SK-N-MC (cell line): ENCODE measurements at regions not wholly inside any gene's neighbourhood (a gene's known extent, or its start where the extent isn't known, plus 50 kb on each side); places are given as distances from the start of the nearest gene placed in this dataset.

ENCODE experiments used
- DNase-seq: peaks from one replicate; pipeline ENCODE4 v3.0.0-alpha.2; 2011; ENCODE audit warnings: low read depth, low spot score
- H3K27ac ChIP-seq: fragments of 200-600 bp; sonication (generic); 2 replicates; pipeline ENCODE4 v1.5.1; 2016; ENCODE audit warnings: mixed run types
- H3K36me3 ChIP-seq: fragments of 200-600 bp; sonication (generic); 2 replicates; pipeline ENCODE4 v1.6.1; 2017; ENCODE audit warnings: antibody characterized with exemption, low read length, mixed read lengths; ENCODE audit not compliant: insufficient read depth
- H3K4me3 ChIP-seq: fragments of 200-600 bp; sonication (generic); 2 replicates; pipeline ENCODE4 v1.5.1; 2016
- H3K9ac ChIP-seq: fragments of 200-600 bp; sonication (generic); 2 replicates; pipeline ENCODE4 v1.8.0; 2017; ENCODE audit warnings: mixed run types, mixed read lengths; ENCODE audit not compliant: insufficient read length
- H3K9me3 ChIP-seq: fragments of 200-600 bp; sonication (generic); 2 replicates; pipeline ENCODE4 v1.6.1; 2017; ENCODE audit warnings: low read depth, mild to moderate bottlenecking, antibody characterized with exemption, low read length, moderate library complexity, mixed read lengths
- EZH2 ChIP-seq: fragments of 200-600 bp; sonication (generic); IDR thresholded peaks from one replicate; pipeline ENCODE4 v1.6.1; 2017; ENCODE audit warnings: antibody characterized with exemption
- FOXP2 ChIP-seq: optimal IDR thresholded peaks from 2 replicates; pipeline ENCODE3; 2011; ENCODE audit warnings: mild to moderate bottlenecking, moderate library complexity; ENCODE audit not compliant: insufficient read depth; ENCODE audit errors: extremely low read length, control extremely low read depth
- POLR2AphosphoS5 ChIP-seq: IDR thresholded peaks from 2 replicates; pipeline ENCODE4 v1.6.1; 2012; ENCODE audit warnings: mild to moderate bottlenecking, low read depth, low read length, borderline replicate concordance

DNA sequence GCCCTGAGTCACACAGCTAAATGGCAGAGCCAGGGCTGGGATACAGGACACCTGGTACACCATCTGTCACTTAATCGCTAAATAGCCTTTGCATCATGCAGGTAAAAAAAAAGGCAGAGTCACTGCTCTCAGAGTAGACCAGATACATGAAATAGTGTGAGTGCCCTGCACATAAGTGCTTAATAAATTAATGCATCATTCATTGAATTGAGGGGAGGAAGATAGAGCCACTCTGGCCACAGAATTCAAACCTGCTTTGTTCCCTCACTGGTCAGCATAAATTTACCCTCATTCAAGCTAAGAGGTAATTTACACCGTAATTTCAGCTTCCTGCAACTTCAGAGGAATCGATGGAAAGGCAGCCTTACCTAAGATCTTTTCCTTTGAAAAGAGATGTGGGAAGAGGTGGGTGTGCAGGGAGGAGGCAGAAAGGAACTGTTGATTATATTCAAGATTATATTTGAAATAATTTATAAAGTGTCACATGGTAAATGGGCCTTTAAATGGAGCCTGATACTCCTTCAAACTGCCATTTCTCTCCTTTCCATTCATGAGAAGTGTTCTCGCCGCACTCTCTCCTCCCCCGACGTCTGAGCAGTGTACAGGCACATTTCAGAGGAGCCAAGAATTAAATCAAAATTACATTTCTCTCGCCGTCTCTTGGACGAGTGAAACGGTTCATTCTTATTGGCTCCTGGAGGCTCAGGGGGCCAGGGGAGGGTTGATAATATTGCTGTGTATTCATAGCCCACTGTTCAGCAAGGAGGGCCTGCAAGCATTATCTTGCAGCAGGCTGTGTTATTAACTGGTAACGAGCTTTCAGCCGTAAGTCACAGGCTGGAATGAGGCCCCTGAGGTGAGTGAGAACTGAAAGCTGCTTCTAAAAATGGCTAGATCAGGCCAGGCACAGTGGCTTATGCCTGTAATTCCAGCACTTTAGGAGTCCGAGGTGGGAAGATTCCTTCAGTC lies 52.2 kb upstream of the HMGXB4 start:
- no peak for DNase-seq
- Histone ChIP-seq H3K9me3 (no peaks in the 10 kb centered on the region), H3K36me3 (no peaks in the 10 kb centered on the region), H3K27ac (no peak overlapping the region), H3K4me3 (no peak overlapping the region), H3K9ac (no peak overlapping the region)
- no peak for TF ChIP-seq FOXP2
- TF ChIP-seq POLR2AphosphoS5 = no peak
- no peak for TF ChIP-seq EZH2

- H3K9me3 ChIP-seq = no peaks in the 10 kb centered on the region
- H3K4me3 ChIP-seq = no peak overlapping the region
- DNase-seq = no peak
- no peaks in the 10 kb centered on the region for H3K36me3 ChIP-seq
- TF ChIP-seq POLR2AphosphoS5 (no peak), FOXP2 (no peak), EZH2 (no peak)
- H3K9ac ChIP-seq = no peak overlapping the region
- no peak overlapping the region for H3K27ac ChIP-seq
These were observed 51.3 kb upstream of the HMGXB4 start for GRCh38 chr22:35205961-35206360.

DNA sequence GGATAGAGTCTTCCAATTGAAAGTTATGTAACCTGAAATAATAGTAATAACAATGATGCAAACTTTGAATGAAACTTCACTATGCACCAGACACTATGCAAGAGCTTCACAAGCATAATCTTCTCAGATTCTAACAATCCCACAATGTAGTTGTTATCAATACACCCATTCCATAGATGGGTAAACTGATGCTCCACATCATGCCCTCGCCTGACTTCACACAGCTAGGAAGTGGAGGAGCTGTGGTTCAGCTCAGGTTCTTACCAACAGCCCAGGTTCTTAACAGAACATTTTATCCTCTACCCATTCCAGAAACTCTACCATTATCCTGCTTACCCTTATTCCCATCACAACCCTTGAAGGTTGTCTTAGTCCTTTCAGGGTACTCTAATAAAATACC lies 50.4 kb upstream of the HMGXB4 start:
- Histone ChIP-seq H3K27ac (no peak overlapping the region), H3K9me3 (no peaks in the 10 kb centered on the region), H3K36me3 (peaks cover 3% of the 10 kb centered on the region; the same call in 1 of the 2 replicates), H3K9ac (no peak overlapping the region), H3K4me3 (no peak overlapping the region)
- no peak for DNase-seq
- TF ChIP-seq FOXP2 = no peak
- no peak for TF ChIP-seq POLR2AphosphoS5
- TF ChIP-seq EZH2 = no peak
